Testis (tissue), 2 donors: ENCODE measurements at regions not wholly inside any gene's neighbourhood (a gene's known extent, or its start where the extent isn't known, plus 50 kb on each side); places are given as distances from the start of the nearest gene placed in this dataset.

Experiments
- DNase-seq: peaks from one replicate; pipeline ENCODE4 v3.0.0-alpha.2; 2019
- H3K27ac ChIP-seq, 2 donors: fragments of 200-600 bp; sonication (generic); one replicate each; pipeline ENCODE4 v1.5.1; 2019
- H3K27me3 ChIP-seq: fragments of 200-600 bp; sonication (generic); one replicate; pipeline ENCODE4 v1.5.1; 2019
- H3K36me3 ChIP-seq: fragments of 200-600 bp; sonication (generic); one replicate; pipeline ENCODE4 v1.5.1; 2017; ENCODE audit warnings: low read depth; ENCODE audit errors: missing control alignments
- H3K4me1 ChIP-seq: fragments of 200-600 bp; sonication (generic); one replicate; pipeline ENCODE4 v1.5.1; 2019
- H3K4me3 ChIP-seq, 2 donors: fragments of 200-600 bp; sonication (generic); one replicate each; pipeline ENCODE4 v1.5.1; 2017 to 2019
- H3K9me3 ChIP-seq: fragments of 200-600 bp; sonication (generic); one replicate; pipeline ENCODE4 v1.5.1; 2017
- CTCF ChIP-seq, 3 experiments: fragments of 450-650 bp in 2 of 3; fragments of 200-600 bp in 1 of 3; sonication (generic) in 1 of 3; IDR thresholded peaks; one replicate each; pipeline ENCODE4 v1.5.1; 2016 to 2019; ENCODE audit warnings: antibody characterized with exemption in 3 of 3, mild to moderate bottlenecking in 2 of 3, moderate library complexity in 1 of 3
- POLR2A ChIP-seq: fragments of 450-650 bp; IDR thresholded peaks from one replicate; pipeline ENCODE4 v1.6.1; 2017; ENCODE audit warnings: antibody characterized with exemption, mild to moderate bottlenecking, moderate library complexity
- WGBS, 2 donors: methylation state at CpG; one replicate each; pipeline ENCODE4 v1.1.5; 2018; 5-methylcytosine and 5-hydroxymethylcytosine counted together
- intact Hi-C: fragments of 100-400 bp; cut with DNase I; formaldehyde crosslinking; loops from one replicate; pipeline ENCODE4 v1.15.1; 2023; ENCODE audit warnings: low total_unique reads

- intact Hi-C loops = no loop called here
Measured at GRCh38 chr4:23038626-23039491, 346.1 kb downstream of the GBA3 start.

GRCh38 chr4:23036921-23037495, 344.3 kb downstream of the GBA3 start:
- Histone ChIP-seq H3K36me3 (no peaks in the 10 kb centered on the region), H3K4me3 (no peak overlapping the region), H3K27me3 (no peaks in the 10 kb centered on the region), H3K27ac (no peak overlapping the region), H3K4me1 (no peaks in the 10 kb centered on the region), H3K9me3 (no peaks in the 10 kb centered on the region)
- intact Hi-C loops = no loop called here
- TF ChIP-seq POLR2A = no peak
- TF ChIP-seq CTCF (IDR thresholded peaks at IDR 0.05) = no peak
- DNase-seq = no peak
- WGBS, 2 donors = 88 to 92% methylated on average over 10 of the region's 10 CpGs

More at GRCh38 chr4:23038626-23039491, 346.1 kb downstream of the GBA3 start:
- WGBS, 2 donors = 70 to 81% methylated on average over 5 of the region's 5 CpGs
- no peaks in the 10 kb centered on the region for H3K4me1 ChIP-seq
- TF ChIP-seq POLR2A = no peak
- TF ChIP-seq CTCF (IDR thresholded peaks at IDR 0.05) = no peak
- H3K9me3 ChIP-seq = no peaks in the 10 kb centered on the region
- no peaks in the 10 kb centered on the region for H3K36me3 ChIP-seq
- DNase-seq = no peak
- H3K4me3 ChIP-seq = no peak overlapping the region
- H3K27me3 ChIP-seq = no peaks in the 10 kb centered on the region
- H3K27ac ChIP-seq = no peak overlapping the region

- H3K4me1 ChIP-seq = no peaks in the 10 kb centered on the region
- H3K4me3 ChIP-seq = no peak overlapping the region
- no peaks in the 10 kb centered on the region for H3K9me3 ChIP-seq
- no peak for DNase-seq
- TF ChIP-seq POLR2A (no peak), CTCF (IDR thresholded peaks at IDR 0.05) (no peak)
- no peaks in the 10 kb centered on the region for H3K27me3 ChIP-seq
- intact Hi-C loops = no loop called here
- H3K36me3 ChIP-seq = no peaks in the 10 kb centered on the region
- H3K27ac ChIP-seq = no peak overlapping the region
- WGBS, 2 donors = 75 to 90% methylated on average over 3 of the region's 3 CpGs
Measured at GRCh38 chr4:23036503-23036902, 343.8 kb downstream of the GBA3 start.

GRCh38 chr4:23035521-23036056, 342.9 kb downstream of the GBA3 start:
- intact Hi-C loops = no loop called here
- TF ChIP-seq CTCF (IDR thresholded peaks at IDR 0.05) (no peak), POLR2A (no peak)
- Histone ChIP-seq H3K27ac (no peak overlapping the region), H3K9me3 (no peaks in the 10 kb centered on the region), H3K27me3 (no peaks in the 10 kb centered on the region), H3K4me1 (no peaks in the 10 kb centered on the region), H3K36me3 (no peaks in the 10 kb centered on the region), H3K4me3 (no peak overlapping the region)
- DNase-seq = no peak
- 68 to 92% methylated on average over 2 to 3 of the region's 3 CpGs for WGBS, 2 donors
